ENCODE measurements at regions not wholly inside any gene's neighbourhood (a gene's known extent, or its start where the extent isn't known, plus 50 kb on each side); places are given as distances from the start of the nearest gene placed in this dataset.
"Not testable (repeated sequence)": the region's sequence is repeated elsewhere in the genome, so short reads cannot be mapped to it uniquely, and the experiment has no call there.

- not testable (repeated sequence) for TF ChIP-seq CTCF (IDR thresholded peaks at IDR 0.05; ENCODE audit: insufficient read depth, low read depth, low read length); EZH2 (IDR thresholded peaks at IDR 0.05; ENCODE audit: insufficient read depth, low read length)
Measured at GRCh38 chr5:20942603-20943002, 954.6 kb upstream of the CDH18 start.
